ENCODE measurements at regions not wholly inside any gene's neighbourhood (a gene's known extent, or its start where the extent isn't known, plus 50 kb on each side); places are given as distances from the start of the nearest gene placed in this dataset.

DNA sequence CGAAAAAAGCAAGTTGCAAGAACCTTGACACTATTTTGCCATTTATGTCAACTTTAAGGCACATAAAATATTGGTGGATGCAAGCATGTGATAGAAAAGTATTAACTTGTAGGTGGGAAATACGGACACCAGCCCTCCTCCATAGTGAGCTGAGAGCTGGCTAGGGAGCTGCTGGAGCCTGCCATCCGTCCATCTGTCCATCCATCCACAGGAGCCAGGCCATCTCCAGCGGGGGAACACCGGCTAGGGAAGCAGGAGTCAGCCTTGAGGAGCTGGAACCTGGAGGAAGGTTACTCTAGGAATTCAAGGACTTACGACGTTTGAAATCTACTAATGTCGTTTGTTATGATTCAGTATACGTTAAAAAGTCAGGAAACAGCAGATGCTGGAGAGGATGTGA, 120.7 kb upstream of the C14orf180 start:
- no peak overlapping the region for H3K4me3 ChIP-seq (ENCODE audit: low read depth, low read length)
- no peak for DNase-seq (ENCODE audit: low read depth)
- TF ChIP-seq, protein P1, sequence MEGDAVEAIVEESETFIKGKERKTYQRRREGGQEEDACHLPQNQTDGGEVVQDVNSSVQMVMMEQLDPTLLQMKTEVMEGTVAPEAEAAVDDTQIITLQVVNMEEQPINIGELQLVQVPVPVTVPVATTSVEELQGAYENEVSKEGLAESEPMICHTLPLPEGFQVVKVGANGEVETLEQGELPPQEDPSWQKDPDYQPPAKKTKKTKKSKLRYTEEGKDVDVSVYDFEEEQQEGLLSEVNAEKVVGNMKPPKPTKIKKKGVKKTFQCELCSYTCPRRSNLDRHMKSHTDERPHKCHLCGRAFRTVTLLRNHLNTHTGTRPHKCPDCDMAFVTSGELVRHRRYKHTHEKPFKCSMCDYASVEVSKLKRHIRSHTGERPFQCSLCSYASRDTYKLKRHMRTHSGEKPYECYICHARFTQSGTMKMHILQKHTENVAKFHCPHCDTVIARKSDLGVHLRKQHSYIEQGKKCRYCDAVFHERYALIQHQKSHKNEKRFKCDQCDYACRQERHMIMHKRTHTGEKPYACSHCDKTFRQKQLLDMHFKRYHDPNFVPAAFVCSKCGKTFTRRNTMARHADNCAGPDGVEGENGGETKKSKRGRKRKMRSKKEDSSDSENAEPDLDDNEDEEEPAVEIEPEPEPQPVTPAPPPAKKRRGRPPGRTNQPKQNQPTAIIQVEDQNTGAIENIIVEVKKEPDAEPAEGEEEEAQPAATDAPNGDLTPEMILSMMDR (conservative IDR thresholded peaks at IDR 0.05; ENCODE audit: low read depth, low read length), result no peak

DNA sequence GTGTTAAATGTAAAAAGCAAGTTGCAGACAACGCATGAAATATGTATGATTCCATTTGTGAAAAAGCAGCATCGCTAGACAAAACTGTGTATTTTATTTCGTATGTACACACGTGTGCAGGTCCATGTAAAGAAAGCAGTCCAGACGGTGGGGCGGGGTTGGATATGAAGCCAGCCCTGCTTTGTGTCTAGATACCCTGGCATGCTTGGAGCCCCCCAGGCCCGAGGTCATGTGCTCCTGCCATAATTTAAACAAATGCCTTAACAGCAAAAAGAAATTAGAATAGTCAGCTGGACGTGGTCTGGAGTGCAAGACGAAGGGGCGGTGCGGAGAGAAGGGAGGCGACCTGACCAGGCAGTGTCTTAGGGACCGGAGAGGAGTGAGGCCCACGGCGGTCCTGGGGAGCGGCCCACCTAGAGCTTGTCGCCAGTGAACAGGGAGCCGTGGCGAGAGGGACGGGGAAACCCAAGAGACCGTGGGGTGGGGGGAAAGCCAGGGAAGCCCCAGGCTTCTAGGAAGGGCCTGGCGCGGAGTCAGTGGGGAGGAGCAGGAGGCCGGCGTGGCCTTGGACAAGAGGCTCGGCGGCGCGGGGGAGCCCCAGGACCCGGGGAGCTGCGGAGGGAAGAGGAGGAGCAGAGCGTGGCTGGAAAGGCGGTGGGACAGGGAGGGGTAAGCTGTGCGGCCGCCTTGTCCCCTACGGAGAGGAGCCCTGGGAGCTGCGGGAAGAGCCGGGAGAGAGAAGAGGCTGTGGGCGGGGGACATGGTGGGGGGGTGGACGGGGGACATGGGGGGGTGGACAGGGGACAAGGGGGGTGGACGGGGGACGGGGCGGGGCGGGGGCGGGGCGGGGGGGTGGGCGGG, 118.5 kb upstream of the C14orf180 start:
- no peak overlapping the region for H3K4me3 ChIP-seq (ENCODE audit: low read depth, low read length)
- DNase-seq (ENCODE audit: low read depth), result no peak
- TF ChIP-seq, protein P1 (conservative IDR thresholded peaks at IDR 0.05; ENCODE audit: low read depth, low read length), result no peak

DNA sequence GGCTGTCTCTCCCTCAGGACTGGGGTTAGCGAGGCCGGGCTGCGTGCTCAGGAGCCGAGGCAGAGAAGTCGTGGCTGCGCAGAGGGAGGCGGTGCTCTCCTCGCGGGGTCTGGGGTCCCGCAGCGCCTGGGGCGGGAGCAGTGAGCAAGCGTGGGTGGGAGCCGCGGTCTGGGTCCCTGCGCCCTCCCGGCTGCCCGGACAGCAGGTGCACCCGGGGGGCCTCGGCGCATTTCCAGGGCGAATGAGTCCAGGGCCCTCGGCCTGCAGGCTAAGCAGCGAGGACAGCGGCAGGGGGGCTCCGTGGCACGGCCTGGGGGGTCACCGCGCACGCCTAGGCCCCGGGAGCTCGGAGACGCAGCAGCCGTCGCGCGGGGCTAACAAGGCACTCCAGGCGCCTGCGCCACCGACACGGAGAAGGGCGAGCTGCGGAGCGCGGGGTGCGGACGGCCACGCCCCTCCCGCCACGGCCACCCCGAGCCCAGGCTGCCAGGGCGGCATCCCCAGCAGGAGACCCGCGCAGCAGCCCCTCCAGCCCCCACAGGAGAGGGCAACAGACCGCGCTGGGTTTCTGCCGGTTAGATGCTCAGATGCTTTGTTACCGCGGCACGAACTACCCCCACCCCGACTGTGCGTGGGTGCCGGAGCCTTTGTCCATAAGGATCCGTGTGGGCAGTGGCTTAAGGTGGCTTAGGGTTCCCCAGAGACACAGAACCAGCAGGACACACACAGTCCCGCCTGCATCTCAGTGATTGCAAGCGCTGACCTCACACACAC, 117.7 kb upstream of the C14orf180 start:
- no peak for DNase-seq (ENCODE audit: low read depth)
- TF ChIP-seq, protein P1 (conservative IDR thresholded peaks at IDR 0.05; ENCODE audit: low read depth, low read length), result no peak
- no peak overlapping the region for H3K4me3 ChIP-seq (ENCODE audit: low read depth, low read length)

DNA sequence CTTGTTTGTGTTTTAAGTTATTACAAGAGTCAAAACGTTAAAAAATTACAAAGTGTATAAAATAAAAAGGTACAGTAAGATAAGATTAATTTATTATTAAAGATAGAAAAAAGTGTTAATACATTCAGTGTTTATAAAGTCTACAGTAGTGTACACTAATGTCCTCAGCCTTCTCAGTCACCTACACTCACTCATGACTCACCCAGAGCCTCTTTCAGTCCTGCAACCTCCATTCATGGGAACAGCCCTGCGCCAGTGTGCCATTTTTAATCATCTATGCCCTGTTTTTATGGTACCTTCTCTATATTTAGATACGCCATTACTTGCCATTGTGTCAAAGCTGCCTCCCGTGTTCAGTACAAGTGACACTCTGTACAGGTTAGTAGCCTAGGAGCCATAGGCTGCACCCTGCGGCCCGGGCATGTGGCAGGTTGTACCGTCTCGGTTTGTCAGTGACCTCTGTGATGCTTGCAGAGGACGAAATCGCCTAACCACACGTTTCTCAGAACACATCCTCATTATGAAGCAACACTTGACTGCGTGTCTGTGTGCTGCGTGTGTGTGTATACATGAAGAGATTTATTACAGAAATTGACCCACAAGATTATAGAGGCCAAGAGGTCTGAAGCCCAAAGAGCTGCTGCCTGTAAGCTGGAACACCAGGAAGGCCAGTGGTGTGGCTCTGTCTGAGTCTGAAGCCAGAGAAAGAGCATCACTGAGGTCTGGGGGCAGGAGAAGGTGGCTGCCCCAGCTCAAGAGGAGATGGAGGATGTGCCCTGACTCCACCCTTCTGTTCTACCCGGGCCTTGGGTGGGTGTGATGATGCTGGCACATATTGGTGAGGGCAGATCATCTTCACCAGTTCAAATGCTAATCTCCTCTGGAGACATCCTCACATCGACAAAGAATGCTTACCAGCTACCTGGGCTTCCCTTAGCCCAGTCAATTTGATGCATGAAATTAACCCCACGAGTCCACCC, 116.6 kb upstream of the C14orf180 start:
- DNase-seq (ENCODE audit: low read depth), result no peak
- TF ChIP-seq, protein P1 (conservative IDR thresholded peaks at IDR 0.05; ENCODE audit: low read depth, low read length), result no peak
- no peak overlapping the region for H3K4me3 ChIP-seq (ENCODE audit: low read depth, low read length)

DNA sequence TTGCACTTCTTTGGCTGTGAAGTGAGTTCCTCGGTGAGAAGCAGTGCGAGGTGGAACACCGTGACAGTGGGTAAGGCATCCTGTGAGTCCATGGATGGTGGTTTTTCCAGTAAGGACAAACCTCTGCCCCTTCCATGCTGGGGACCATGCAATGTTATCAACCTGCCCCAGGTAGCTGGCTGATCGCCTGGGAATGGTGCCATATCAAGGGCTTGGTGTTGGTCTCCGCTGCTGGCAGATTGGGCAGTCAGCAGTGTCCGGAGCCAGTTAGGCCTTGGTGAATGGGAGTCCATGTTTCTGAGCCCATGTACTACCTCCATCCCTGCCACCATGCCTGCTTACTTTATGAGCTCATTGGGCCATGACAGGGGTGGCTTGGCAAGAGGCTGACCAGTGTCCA, 114.7 kb upstream of the C14orf180 start:
- TF ChIP-seq, protein P1 (conservative IDR thresholded peaks at IDR 0.05; ENCODE audit: low read depth, low read length), result no peak
- DNase-seq (ENCODE audit: low read depth), result no peak
- no peak overlapping the region for H3K4me3 ChIP-seq (ENCODE audit: low read depth, low read length)
